Activated CD8-positive, alpha-beta memory T cell treated with anti-CD3 and anti-CD28 coated beads for 36 hours (primary cell): ENCODE measurements at regions not wholly inside any gene's neighbourhood (a gene's known extent, or its start where the extent isn't known, plus 50 kb on each side); places are given as distances from the start of the nearest gene placed in this dataset.
"Not testable (repeated sequence)": the region's sequence is repeated elsewhere in the genome, so short reads cannot be mapped to it uniquely, and the experiment has no call there.

Experiments used
- CTCF ChIA-PET: fragments of 350-600 bp; sonication (Branson Sonifier 250); formaldehyde crosslinking; loops from one replicate; lab custom pipeline; 2021; ENCODE audit warnings: antibody characterized with exemption; lab: Charles Lee
- POLR2A ChIA-PET: fragments of 350-600 bp; sonication (Branson Sonifier 250); formaldehyde crosslinking; loops from one replicate; lab custom pipeline; 2021; ENCODE audit warnings: antibody characterized with exemption; lab: Charles Lee

GRCh38 chr2:234355021-234355720 lies 141.7 kb downstream of the ARL4C start:
- ChIA-PET CTCF (no interaction called here), POLR2A (no interaction called here)

DNA sequence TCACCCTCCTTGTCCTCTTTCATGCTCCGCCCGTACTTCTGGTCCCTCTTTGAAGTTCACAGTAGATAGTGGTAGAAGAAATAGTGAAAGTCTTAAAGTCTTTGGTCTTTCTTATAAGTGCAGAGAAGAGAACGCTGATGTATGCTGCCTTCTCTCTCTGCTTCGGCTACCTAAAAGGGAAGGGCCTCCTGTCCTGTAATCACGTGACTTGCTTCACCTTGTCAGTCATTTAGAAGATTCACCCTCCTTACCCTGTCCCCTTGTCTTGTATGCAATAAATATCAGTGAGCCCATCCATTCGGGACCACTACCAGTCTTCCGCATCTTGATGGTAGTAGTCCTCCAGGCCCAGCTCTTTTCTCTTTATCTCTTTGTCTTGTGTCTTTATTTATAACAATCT lies 144.6 kb downstream of the ARL4C start:
- CTCF ChIA-PET = no interaction called here

GRCh38 chr2:234351866-234352265 lies 145.0 kb downstream of the ARL4C start:
- POLR2A ChIA-PET, CTCF ChIA-PET: not testable (repeated sequence)

More for the DNA sequence above, 144.6 kb downstream of the ARL4C start:
- POLR2A ChIA-PET = no interaction called here

- ChIA-PET POLR2A (no interaction called here), CTCF (no interaction called here)
Observed at GRCh38 chr2:234348081-234348480, 148.8 kb downstream of the ARL4C start.

DNA sequence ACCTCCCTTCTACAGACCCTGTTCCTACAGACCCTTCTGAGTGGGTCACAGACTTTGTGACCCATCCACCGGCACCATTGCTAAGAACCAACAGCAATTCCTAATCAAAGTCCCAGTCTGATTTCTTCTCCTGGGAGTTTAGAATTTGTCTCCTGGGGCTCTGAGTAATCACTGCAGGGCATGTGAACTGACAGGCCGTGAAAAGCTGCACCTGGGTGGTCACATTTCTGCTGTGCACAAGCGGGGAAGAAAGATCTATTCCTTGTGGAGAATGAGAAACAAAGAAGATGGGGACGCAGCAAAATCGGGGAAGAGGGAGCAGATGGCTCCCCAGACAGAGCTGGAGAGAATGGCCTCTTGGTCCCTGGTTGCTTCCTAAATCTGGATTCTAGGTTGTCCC lies 151.0 kb downstream of the ARL4C start:
- POLR2A ChIA-PET = no interaction called here
- CTCF ChIA-PET = no interaction called here

- CTCF ChIA-PET = interaction anchor here (1.0 to 1.2 kb wide), 2 partner anchors 13 to 188 kb away, joined by 3 read pairs; no protein-coding TSS in a partner anchor
- POLR2A ChIA-PET = no interaction called here
Observed at GRCh38 chr2:234344012-234344411, 152.9 kb downstream of the ARL4C start.

DNA sequence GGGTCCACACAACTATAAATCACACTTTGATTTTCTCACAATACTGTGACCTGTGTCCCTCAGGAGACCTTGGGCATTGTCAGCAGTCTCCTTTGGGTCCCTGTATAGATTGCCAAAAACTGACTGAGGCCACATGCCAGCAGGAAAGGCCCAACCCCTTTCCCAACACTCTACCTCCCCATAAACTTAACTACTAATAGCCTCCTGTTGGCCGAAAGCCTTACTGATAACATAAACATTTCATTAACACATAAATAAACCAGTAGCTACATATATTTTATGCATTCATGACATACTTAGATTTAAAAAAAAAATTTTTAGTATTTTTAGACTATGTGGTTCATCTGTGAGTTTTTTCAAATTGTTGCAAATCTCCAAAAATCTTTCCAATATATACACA lies 153.5 kb downstream of the ARL4C start:
- ChIA-PET POLR2A (no interaction called here), CTCF (interaction anchor here (1.0 kb wide), 1 partner anchor 13 kb away, joined by 3 read pairs; no protein-coding TSS in a partner anchor)

DNA sequence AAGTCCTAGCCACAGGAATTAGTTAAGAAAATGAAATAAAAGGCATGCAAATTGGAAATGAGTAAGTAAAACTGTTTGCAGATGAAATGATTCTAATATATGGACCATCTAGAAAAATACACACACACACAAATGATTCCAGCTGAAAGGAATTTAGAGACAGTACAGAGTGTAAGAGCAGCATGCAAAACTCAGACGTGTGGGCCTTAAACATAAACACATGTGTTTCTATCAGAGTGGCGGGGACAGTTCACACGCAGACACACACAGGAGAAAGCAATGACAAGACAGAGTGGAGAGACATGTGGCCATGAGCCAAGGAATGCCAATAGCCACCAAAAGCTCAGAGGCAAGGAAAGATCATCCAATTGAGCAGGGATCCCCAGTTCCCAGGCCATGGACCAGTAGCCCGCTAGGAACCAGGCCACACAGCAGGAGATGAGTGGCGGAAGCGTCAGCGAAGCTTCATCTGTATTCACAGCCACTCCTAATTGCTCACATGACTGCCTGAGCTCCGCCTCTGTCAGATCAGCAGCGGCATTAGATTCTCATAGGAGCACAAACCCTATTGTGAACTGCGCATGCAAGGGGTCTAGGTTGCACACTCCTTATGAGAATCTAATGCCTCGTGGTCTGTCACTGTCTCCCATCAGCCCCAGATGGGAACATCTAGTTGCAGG lies 155.4 kb downstream of the ARL4C start:
- ChIA-PET CTCF (no interaction called here), POLR2A (no interaction called here)

- POLR2A ChIA-PET = no interaction called here
Observed at GRCh38 chr2:234339501-234339900, 157.4 kb downstream of the ARL4C start.

DNA sequence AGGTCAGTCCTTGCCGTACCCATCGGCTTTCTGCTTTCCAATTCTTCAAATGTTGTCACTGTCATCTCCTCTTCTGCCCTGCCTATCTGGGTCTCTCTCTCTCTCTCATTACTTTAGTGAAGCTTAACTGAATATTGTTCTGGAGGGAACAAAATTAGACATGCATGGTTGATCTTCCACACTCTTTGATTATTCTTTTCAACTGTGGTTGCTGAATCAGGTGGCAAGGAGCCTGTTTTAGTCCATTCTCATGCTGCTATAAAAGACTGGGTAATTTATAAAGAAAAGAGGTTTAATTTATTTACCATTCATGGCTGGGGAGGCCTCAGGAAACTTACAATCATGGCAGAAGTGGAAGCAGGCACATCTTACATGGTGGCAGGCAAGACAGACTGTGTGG lies 157.9 kb downstream of the ARL4C start:
- ChIA-PET CTCF (no interaction called here), POLR2A (no interaction called here)

More at GRCh38 chr2:234339501-234339900, 157.4 kb downstream of the ARL4C start:
- CTCF ChIA-PET = no interaction called here

- CTCF ChIA-PET = interaction anchor here (1.4 kb wide), 1 partner anchor 18 kb away, joined by 4 read pairs; no protein-coding TSS in a partner anchor
- POLR2A ChIA-PET = no interaction called here
Observed at GRCh38 chr2:234335661-234336228, 161.1 kb downstream of the ARL4C start.

DNA sequence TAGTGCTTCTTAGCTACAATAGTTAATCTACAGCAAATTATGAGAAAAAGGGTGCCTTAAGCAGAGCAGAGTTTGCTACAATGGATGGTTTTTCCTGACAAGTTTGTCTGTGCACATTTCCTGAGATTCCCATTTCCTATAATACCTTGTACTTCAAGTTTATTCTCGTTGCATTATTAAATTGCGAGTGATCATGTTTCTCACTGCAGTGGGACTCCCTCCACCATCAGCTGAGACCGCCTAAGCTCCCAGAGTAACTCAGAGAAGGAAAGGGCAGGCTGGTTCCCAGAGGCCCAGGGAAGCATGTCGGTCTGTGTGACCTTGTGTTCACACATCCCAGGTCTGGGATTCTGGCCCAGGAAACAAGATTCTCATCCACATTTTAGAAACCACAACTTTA lies 162.1 kb downstream of the ARL4C start:
- CTCF ChIA-PET = no interaction called here
- POLR2A ChIA-PET = no interaction called here

GRCh38 chr2:234334151-234334550 lies 162.7 kb downstream of the ARL4C start:
- ChIA-PET POLR2A (no interaction called here), CTCF (no interaction called here)

DNA sequence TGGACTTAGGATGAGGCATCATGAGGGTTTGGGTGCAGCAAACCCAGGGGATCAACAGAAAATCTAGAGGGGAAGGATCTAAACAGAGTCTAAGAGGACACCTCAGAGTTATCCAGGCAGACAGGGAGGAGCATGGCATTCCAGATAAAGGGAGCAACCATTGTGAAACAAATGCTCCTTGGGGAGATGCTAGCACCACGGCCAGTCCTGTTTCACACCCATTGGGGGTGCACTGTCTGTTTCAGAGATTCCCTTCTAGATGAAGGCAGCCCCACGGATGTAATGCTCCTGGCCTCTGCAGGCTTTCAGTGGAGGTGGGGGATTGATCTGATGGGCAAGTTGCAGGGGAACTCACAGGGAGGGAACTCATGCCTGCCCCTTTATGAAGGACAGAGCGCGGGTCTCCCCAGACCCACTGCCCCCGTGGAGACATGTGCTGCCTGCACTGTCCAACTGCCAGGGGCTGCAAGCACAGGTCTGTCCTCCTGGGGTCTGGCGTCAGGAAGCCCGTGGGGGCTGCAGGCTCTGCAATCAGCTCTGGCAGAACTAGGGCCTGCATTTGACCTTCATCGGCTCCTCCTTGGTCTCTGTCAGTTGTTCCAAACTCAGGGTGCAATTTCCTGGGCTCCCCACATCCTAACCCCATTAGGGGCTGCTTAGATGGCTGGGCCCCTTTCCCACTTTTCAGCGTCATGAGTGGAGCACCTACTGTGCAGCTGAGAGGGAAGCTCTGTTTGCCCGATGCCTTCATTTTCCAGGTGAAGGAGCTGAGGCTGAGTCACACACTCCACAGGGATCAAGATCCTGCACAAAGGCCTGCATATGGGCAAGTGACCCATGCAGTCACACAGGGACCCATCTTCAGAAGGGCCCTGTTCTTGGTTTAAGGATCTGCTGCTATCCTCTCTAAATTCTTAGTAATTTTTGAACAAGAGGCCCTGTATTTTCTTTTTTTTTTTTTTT lies 163.4 kb downstream of the ARL4C start:
- CTCF ChIA-PET = no interaction called here
- POLR2A ChIA-PET = no interaction called here

DNA sequence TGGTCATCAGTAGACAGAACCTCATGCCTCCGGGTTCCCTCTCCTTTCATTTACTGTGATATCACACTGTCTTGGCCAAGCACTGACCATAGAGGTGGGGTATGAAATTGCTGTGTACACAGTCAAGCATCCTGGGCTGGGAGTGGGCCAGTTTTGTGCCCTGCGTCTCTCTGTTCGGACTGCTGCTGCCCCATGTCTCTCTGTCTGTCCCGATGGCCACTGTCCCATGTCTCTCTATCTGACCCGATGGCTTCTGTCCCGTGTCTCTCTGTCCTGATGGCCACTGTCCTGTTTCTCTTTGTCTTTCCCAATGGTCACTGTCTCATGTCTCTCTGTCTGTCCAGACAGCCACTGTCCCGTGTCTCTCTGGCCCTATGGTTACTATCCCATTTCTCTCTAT lies 164.9 kb downstream of the ARL4C start:
- POLR2A ChIA-PET = interaction anchor here (0.6 kb wide), 1 partner anchor 162 kb away, joined by 4 read pairs; no protein-coding TSS in a partner anchor
- CTCF ChIA-PET = no interaction called here

DNA sequence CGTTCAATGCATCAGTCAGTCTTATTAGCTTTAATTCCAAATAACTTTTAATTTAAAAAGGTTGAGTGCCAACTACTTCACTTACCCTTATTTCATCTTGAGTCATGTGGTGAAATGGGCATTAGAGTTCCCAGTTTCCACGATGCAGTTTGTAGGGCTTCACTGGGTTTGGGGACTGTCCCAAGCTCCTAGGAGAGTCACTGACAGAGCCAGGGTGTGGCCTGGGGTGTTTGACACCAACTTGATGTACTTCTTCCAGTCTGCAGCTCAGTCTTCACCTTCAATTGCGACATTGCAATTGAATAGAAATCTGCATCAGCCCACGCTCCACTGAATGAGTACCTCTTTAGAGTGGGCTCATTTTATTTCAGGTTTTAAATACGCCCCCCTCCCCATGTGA lies 165.3 kb downstream of the ARL4C start:
- POLR2A ChIA-PET = interaction anchor here (0.6 kb wide), 1 partner anchor 162 kb away, joined by 4 read pairs; no protein-coding TSS in a partner anchor
- CTCF ChIA-PET = interaction anchor here (1.3 kb wide), 1 partner anchor 12 kb away, joined by 3 read pairs; no protein-coding TSS in a partner anchor

- ChIA-PET POLR2A (no interaction called here), CTCF (interaction anchor here (1.3 kb wide), 1 partner anchor 13 kb away, joined by 3 read pairs; no protein-coding TSS in a partner anchor)
Observed at GRCh38 chr2:234330902-234331301, 166.0 kb downstream of the ARL4C start.

GRCh38 chr2:234329202-234329960 lies 167.5 kb downstream of the ARL4C start:
- ChIA-PET CTCF (no interaction called here), POLR2A (no interaction called here)
